GDM1 (cell line): ENCODE measurements at regions not wholly inside any gene's neighbourhood (a gene's known extent, or its start where the extent isn't known, plus 50 kb on each side); places are given as distances from the start of the nearest gene placed in this dataset.
"Not testable (repeated sequence)": the region's sequence is repeated elsewhere in the genome, so short reads cannot be mapped to it uniquely, and the experiment has no call there.

ENCODE experiments used
- DNase-seq: peaks from one replicate; lab custom pipeline; 2025; lab: John Stamatoyannopoulos, UW

DNA sequence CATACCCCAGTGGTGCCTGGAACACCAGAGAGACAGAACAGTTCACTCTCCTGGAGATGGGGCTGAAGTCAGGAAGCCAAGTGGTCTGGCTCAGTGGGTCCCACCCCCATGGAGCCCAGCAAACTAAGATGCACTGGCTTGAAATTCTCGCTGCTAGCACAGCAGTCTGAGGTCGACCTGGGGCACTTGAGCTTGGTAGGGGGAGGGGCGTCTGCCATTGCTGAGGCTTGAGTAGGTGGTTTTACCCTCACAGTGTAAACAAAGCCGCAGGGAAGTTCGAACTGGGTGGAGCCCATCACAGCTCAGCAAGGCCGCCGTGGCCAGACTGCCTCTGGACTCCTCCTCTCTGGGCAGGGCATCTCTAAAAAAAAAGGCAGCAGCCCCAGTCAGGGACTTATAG lies 272.0 kb downstream of the KLF13 start:
- DNase-seq, result no peak

DNA sequence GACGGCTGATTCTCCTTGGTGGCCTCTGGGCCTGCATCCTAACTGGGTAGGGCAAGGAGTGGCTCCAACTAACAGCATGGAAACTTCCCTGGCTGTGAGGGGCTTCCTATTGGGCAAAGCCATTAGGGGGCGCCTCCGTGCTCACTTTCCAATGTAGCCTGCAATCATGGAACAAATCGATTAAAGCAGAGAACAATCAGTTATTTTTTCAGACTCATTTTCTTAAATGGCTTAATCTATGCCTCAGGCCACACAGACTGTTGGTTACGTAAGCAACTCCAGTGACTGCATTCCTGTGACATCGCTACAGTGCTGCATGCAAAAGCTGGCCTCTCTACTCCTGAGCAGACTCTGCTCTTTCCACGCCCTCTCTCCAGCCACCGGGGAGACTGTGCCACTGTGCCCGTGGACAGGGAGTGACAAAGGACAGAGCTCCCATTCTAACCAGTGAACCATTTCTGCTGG lies 278.9 kb downstream of the KLF13 start:
- DNase-seq, result no peak

- no peak for DNase-seq
Observed at GRCh38 chr15:31606194-31606669, 279.6 kb downstream of the KLF13 start.

DNA sequence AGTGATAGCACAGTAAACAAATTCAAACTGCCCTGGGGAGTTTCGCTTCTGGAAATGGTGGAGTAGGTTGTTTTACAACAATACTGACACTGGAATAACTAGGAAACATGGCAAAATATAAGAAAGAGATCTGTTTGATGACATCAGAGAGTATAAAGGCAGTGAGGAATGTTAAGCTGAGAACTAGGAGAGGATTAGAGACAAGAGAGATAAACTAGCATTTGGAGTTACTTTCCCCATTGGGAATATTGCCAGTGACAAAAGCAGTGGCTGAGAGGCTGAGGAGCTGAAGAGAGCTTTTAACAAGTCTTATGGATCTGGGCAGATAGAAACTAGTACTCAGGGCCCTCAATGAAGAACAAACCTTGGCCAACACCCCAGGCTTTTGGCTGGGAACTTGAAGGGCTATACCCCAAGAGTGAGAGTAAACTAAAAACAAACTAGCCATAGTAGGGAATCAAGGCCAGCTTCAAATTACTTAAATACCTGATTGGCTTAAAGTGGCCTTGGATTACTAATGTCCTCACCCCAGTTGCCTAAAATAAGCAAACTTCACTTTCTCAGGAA lies 280.4 kb downstream of the KLF13 start:
- DNase-seq, result no peak

- no peak for DNase-seq
Observed at GRCh38 chr15:31607656-31608055, 281.0 kb downstream of the KLF13 start.

- no peak for DNase-seq
Observed at GRCh38 chr15:31609258-31609681, 282.6 kb downstream of the KLF13 start.

DNA sequence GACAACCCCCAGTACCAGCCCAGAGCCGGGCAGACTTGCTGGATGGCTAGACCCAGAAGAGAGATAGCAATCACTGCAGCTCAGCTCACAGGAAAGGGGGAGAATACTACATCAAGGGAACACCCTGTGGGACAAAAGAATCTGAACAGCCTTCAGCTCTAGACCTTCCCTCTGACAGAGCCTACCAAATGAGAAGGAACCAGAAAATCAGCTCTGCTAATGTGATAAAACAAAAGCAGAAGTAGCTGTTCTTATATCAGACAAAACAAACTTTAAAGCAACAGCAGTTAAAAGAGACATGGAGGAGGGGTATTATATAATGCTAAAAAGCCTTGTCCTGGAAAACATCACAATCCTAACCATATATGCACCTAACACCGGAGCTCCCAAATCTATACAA lies 283.3 kb downstream of the KLF13 start:
- DNase-seq, result no peak

DNA sequence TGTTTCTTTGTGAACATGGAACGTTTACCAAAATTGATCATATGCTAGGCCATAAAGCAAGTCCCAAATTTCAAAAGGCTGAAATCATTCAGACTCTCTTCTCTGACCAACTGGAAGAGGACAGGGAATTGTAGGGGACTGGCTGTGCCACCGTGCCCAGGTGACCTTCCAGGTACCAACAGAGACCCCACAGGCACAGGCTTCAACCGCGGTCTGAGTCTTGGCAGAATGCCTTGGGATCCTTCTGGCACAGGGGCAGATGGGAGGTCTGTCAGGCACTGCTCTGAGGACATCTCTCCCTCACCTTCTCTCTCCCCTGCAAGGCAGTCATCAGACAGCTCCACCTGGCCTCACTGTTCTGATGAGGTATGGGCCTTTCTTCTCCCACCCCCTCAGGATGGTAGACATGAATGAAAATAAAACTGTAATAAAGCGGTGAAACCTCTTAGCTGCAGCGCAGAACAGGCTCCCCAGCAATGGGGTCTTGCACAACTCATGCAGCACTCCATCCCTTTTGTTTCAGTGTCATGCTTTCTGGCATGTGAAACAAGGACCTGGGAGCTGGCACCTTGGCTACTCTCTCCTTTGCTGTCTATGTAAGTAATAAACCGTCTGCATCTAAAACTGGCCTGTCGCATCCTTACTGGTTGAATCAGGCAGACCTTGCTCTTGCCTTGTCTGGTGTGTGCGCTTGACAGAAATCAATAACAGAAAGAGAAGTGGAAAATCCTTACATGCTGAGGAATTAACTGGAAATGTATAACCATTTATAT lies 289.2 kb downstream of the KLF13 start:
- DNase-seq, result no peak

- not testable (repeated sequence) for DNase-seq
Observed at GRCh38 chr15:31623297-31623696, 296.7 kb downstream of the KLF13 start.

GRCh38 chr15:31624115-31624514 lies 297.5 kb downstream of the KLF13 start:
- not testable (repeated sequence) for DNase-seq

DNA sequence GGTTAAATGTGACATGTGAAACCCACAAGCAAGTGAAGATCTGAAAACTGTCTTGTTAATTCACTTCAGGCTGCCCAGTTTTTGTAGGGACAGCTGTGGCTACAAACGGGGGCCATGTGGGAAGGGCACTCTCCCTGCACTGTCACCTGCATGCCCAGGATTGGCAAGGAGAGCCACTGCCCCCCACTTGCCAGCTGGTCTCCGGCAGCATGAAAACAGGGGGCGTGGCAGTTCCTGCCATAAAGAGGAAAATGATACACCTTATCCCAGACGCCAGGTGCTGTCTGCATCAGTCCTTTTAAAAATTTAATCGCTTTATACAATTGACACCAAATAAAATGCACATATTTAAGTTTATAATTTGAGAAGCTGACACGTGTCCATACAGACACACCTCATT lies 309.1 kb downstream of the KLF13 start:
- not testable (repeated sequence) for DNase-seq

GRCh38 chr15:31636911-31637310 lies 310.3 kb downstream of the KLF13 start:
- DNase-seq, result not testable (repeated sequence)

DNA sequence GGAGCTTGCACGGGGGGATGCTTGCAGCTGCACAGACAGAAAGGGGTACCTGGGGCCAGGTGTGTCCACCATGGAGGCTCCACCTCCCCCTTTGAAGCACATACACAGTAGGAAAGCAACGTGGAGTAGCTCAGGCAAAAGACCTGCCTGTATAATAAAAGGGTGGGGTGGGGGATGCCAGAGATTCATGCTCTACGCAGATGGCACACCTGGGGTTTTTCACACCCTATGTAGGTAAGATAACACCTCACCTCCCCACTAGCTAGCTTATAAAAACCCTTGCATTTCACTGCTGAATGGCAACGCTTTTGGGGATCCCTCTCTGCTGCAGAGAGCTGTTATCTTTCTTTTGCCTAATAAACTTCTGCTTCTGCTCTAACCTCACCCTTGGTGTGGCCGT lies 317.3 kb downstream of the KLF13 start:
- DNase-seq, result not testable (repeated sequence)

DNA sequence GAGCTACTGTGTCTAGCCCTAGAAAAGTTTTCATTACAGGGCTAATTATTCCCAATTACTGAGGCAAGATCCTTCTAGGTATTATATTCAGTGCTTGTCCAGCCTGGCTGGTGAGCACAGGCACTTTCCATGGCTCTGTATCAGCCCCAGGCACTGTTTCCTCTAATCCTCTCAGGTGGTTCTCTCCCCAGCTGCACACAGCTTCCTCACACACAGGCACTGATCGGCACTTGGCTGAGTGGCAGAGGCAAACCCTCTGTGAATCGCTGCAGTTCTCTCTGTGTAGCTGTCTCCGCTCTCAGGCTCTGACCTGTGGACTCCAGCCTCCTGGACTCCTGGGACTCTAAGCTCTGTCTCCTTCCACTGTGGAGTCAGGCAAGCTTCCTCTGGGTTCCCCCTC lies 318.1 kb downstream of the KLF13 start:
- not testable (repeated sequence) for DNase-seq

GRCh38 chr15:31647337-31647826 lies 320.7 kb downstream of the KLF13 start:
- DNase-seq, result not testable (repeated sequence)

- not testable (repeated sequence) for DNase-seq
Observed at GRCh38 chr15:31649634-31650033, 323.0 kb downstream of the KLF13 start.

GRCh38 chr15:31650055-31650701 lies 323.5 kb downstream of the KLF13 start:
- DNase-seq, result not testable (repeated sequence)

DNA sequence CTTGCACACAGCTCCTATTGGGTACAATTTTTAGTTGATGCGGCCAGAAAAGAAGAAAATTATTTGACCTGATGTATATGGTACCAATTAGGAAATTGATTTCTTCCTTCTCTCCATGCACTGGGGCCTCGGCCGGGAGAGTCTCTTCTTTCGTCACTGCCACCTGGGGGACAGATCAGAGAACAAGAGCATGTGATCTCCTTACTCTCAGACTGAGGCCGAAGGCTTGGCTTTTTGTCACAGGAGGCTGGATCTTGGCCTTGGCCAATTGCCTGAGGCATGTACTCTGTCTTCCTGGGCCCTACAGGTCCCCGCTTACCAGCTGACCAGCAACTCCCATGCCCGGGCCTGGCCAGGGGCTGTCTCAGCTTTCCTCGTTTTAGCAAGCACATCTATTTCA lies 330.3 kb downstream of the KLF13 start:
- DNase-seq, result not testable (repeated sequence)

- no peak for DNase-seq
Observed at GRCh38 chr15:31660816-31661215, 334.2 kb downstream of the KLF13 start.

DNA sequence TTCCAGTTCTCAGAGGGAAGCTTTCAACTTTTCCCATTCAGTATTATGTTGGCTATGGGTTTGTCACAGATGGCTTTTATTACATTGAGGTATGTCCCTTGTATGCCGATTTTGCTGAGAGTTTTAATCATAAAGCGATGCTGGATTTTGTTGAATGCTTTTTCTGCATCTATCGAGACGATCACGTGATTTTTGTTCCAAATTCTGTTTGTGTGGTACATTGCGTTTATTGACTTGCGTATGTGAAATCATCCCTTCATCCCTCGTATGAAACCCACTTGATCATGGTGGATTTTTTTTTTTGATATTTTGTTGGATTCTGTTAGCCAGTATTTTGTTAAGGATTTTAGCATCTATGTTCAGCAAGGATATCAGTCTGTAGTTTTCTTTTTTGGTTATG lies 339.1 kb downstream of the KLF13 start:
- not testable (repeated sequence) for DNase-seq

- DNase-seq, result not testable (repeated sequence)
Observed at GRCh38 chr15:31669158-31669908, 342.7 kb downstream of the KLF13 start.

- DNase-seq, result not testable (repeated sequence)
Observed at GRCh38 chr15:31673263-31673662, 346.6 kb downstream of the KLF13 start.
